Mucosa of rectum (tissue), 2 donors: ENCODE measurements at regions not wholly inside any gene's neighbourhood (a gene's known extent, or its start where the extent isn't known, plus 50 kb on each side); places are given as distances from the start of the nearest gene placed in this dataset.

Source experiments
- H3K27ac ChIP-seq, 2 donors: one replicate each; pipeline ENCODE4 v1.7.0; 2013; ENCODE audit warnings: inconsistent platforms in 2 of 2, low read depth in 2 of 2, low read length in 2 of 2
- H3K27me3 ChIP-seq, 2 donors: one replicate each; pipeline ENCODE4 v1.7.0; 2013; ENCODE audit warnings: low read length in 2 of 2; ENCODE audit not compliant: control insufficient read depth in 2 of 2, insufficient read depth in 2 of 2
- H3K36me3 ChIP-seq, 2 donors: one replicate each; pipeline ENCODE4 v1.7.0; 2013; ENCODE audit warnings: low read length in 2 of 2; ENCODE audit not compliant: control insufficient read depth in 2 of 2, insufficient read depth in 2 of 2
- H3K4me1 ChIP-seq, 2 donors: one replicate each; pipeline ENCODE4 v1.7.0; 2013; ENCODE audit warnings: low read length in 2 of 2, mild to moderate bottlenecking in 1 of 2; ENCODE audit not compliant: control insufficient read depth in 2 of 2, insufficient read depth in 2 of 2
- H3K4me3 ChIP-seq, 2 donors: one replicate each; pipeline ENCODE4 v1.7.0; 2013; ENCODE audit warnings: low read length in 2 of 2
- H3K9ac ChIP-seq, 2 donors: one replicate each; pipeline ENCODE4 v1.7.0; 2013; ENCODE audit warnings: low read length in 2 of 2, low read depth in 1 of 2, mild to moderate bottlenecking in 1 of 2
- H3K9me3 ChIP-seq, 2 donors: one replicate each; pipeline ENCODE4 v1.7.0; 2013; ENCODE audit warnings: low read length in 2 of 2; ENCODE audit not compliant: control insufficient read depth in 2 of 2
- donor health status: healthy.
- donor health status: Normal muscosa, but diverticular disease.

GRCh38 chr7:17608114-17608833 is 309.8 kb downstream of the AHR start:
- H3K9me3 ChIP-seq: no peaks in the 10 kb centered on the region
- no peaks in the 10 kb centered on the region for H3K27me3 ChIP-seq
- H3K36me3 ChIP-seq: no peaks in the 10 kb centered on the region
- H3K27ac ChIP-seq: no peak overlapping the region
- H3K9ac ChIP-seq: no peak overlapping the region
- H3K4me3 ChIP-seq: no peak overlapping the region
- no peaks in the 10 kb centered on the region for H3K4me1 ChIP-seq

GRCh38 chr7:17611611-17612010 is 313.2 kb downstream of the AHR start:
- no peak overlapping the region for H3K4me3 ChIP-seq

GRCh38 chr7:17613338-17614041 is 315.0 kb downstream of the AHR start:
- no peaks in the 10 kb centered on the region for H3K4me1 ChIP-seq
- no peak overlapping the region for H3K4me3 ChIP-seq
- H3K9me3 ChIP-seq: no peaks in the 10 kb centered on the region
- no peak overlapping the region for H3K9ac ChIP-seq
- no peaks in the 10 kb centered on the region for H3K36me3 ChIP-seq
- H3K27ac ChIP-seq: no peak overlapping the region
- no peaks in the 10 kb centered on the region for H3K27me3 ChIP-seq

More at GRCh38 chr7:17611611-17612010, 313.2 kb downstream of the AHR start:
- Histone ChIP-seq H3K27me3 (no peaks in the 10 kb centered on the region), H3K4me1 (no peaks in the 10 kb centered on the region), H3K36me3 (no peaks in the 10 kb centered on the region), H3K9me3 (no peaks in the 10 kb centered on the region), H3K27ac (no peak overlapping the region), H3K9ac (no peak overlapping the region)

- Histone ChIP-seq H3K36me3 (no peaks in the 10 kb centered on the region), H3K4me1 (no peaks in the 10 kb centered on the region), H3K27me3 (no peaks in the 10 kb centered on the region), H3K4me3 (no peak overlapping the region), H3K9ac (no peak overlapping the region), H3K27ac (no peak overlapping the region), H3K9me3 (no peaks in the 10 kb centered on the region)
Observed at GRCh38 chr7:17617380-17617779, 318.9 kb downstream of the AHR start.

GRCh38 chr7:17617857-17618651 is 319.6 kb downstream of the AHR start:
- Histone ChIP-seq H3K27me3 (no peaks in the 10 kb centered on the region), H3K9ac (peak overlapping the region in 1 of 2 donors; percentile 28), H3K36me3 (no peaks in the 10 kb centered on the region), H3K4me3 (peak overlapping the region; percentile 59 to 63), H3K4me1 (no peaks in the 10 kb centered on the region), H3K27ac (peak overlapping the region; percentile 0 to 17), H3K9me3 (no peaks in the 10 kb centered on the region)

- Histone ChIP-seq H3K9ac (peak overlapping the region in 1 of 2 donors; percentile 28), H3K27ac (peak overlapping the region; percentile 0 to 17), H3K36me3 (no peaks in the 10 kb centered on the region), H3K9me3 (no peaks in the 10 kb centered on the region), H3K27me3 (no peaks in the 10 kb centered on the region), H3K4me3 (peak overlapping the region; percentile 59 to 63), H3K4me1 (no peaks in the 10 kb centered on the region)
Observed at GRCh38 chr7:17618652-17618974, 320.2 kb downstream of the AHR start.

- no peak overlapping the region for H3K4me3 ChIP-seq
- no peaks in the 10 kb centered on the region for H3K27me3 ChIP-seq
- no peaks in the 10 kb centered on the region for H3K9me3 ChIP-seq
- no peaks in the 10 kb centered on the region for H3K4me1 ChIP-seq
- no peaks in the 10 kb centered on the region for H3K36me3 ChIP-seq
- H3K27ac ChIP-seq: no peak overlapping the region
- H3K9ac ChIP-seq: no peak overlapping the region
Observed at GRCh38 chr7:17619196-17619818, 320.9 kb downstream of the AHR start.

- H3K27me3 ChIP-seq: no peaks in the 10 kb centered on the region
- H3K36me3 ChIP-seq: no peaks in the 10 kb centered on the region
- H3K9me3 ChIP-seq: no peaks in the 10 kb centered on the region
- no peak overlapping the region for H3K9ac ChIP-seq
- no peak overlapping the region for H3K27ac ChIP-seq
- no peaks in the 10 kb centered on the region for H3K4me1 ChIP-seq
- no peak overlapping the region for H3K4me3 ChIP-seq
Observed at GRCh38 chr7:17620566-17620965, 319.7 kb downstream of the SNX13 start.

- H3K4me1 ChIP-seq: no peaks in the 10 kb centered on the region
- no peak overlapping the region for H3K9ac ChIP-seq
- no peaks in the 10 kb centered on the region for H3K27me3 ChIP-seq
- H3K4me3 ChIP-seq: no peak overlapping the region
- H3K27ac ChIP-seq: no peak overlapping the region
- no peaks in the 10 kb centered on the region for H3K36me3 ChIP-seq
- no peaks in the 10 kb centered on the region for H3K9me3 ChIP-seq
Observed at GRCh38 chr7:17622451-17622850, 317.8 kb downstream of the SNX13 start.
